ENCODE measurements at regions not wholly inside any gene's neighbourhood (a gene's known extent, or its start where the extent isn't known, plus 50 kb on each side); places are given as distances from the start of the nearest gene placed in this dataset.

DNA sequence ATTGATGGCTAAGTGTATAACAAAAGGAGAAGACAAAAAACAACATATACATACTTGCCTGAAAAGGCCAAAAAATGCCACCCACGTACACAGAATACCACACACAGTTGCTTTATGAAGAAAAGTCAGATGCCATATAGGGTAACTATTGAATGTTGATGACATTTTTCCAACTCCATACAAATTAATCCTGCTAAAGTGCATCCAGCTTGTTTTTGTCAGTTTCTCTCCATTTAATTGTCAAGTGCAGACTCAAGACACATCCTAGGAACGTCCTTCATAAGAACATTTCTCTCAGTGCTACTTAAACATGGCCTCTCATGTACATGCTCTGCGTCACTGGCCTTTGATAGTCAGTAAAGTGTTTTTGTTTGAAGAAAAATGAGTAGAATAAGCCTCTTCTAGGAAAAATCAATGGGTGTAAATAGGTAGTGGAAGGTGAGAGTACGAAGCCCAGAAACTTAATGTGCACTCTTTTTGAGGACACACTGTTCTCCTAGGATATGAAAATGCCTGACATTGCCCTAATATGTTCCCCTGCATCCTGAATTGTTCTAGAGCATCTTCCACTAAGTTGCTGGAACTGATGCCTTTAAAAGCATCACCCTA is 267.4 kb upstream of the ATP11B start:
- DNase-seq: no peak

DNA sequence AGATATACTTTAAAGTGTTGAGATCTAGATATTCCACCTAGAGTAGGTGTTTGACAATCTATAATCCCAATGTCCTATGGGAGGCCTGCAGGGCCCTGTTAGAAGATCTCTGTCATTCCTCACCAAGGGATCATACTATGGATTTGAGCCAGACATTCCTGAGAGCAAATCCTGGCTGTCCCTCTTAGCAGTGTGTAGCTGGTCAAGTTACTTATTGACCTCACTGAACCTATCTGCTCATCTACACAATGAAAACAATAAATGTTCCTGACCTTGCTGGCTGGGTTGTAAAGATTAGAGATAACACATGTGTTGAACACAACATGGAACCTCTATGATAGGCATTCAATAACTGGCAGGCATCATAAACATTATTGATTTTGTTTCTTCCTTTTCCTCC is 265.6 kb upstream of the ATP11B start:
- no peak for DNase-seq

DNA sequence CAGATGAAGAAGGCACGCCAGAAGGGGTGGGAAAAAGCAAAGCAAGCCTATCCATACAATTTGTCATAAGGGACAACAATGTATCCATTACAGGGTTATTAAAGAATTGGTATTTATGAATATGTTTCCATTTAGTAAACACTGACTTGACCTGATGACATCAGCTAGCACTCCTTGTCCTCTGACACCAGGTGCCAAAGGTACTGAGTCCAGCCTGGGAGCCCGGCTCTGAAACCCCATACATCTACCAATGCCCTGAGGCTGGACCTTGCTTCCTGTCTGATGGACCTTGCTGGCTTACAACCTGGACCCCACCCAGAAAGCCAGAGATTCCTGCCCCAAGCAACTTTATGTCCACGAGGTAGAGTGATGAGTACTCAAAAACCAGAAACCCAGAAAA is 263.0 kb upstream of the ATP11B start:
- no peak for DNase-seq

DNA sequence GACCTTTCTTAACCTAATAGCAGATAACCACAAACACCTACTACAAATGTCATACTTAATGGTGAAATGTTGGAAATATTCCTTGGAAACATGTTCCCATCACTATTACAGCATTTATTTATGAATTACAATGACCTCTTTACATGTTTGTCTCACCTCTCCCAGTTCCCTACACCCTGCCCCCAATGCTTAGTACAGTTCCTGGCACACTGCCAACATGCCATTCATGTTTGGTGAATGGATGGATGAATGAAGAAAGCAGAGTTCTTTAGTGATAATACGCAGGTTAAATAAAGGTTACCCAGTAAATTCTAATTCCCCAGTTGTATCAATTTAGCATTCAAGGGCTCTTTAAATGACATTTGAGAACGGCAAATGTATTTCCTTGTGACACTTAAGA is 259.9 kb upstream of the ATP11B start:
- no peak for DNase-seq

DNA sequence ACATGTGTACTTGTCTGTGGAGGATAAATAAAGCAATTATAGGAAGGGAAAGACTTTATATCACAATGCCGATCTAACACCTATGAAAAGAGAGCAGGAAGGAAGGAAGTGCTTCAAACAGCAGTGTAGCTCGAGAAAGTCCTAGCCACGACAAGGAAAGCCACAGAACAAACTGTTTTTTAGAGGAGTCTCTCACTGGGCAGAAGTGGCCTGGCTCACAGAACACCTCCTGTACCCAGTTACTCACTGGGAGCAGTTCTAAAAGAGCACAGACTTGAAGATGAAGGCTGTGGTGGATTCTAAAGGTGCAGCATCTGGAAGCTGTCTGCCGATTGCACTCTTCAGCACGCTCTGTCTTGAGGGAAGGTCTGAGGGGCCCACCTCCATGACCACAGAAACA is 248.8 kb upstream of the ATP11B start:
- DNase-seq: no peak

DNA sequence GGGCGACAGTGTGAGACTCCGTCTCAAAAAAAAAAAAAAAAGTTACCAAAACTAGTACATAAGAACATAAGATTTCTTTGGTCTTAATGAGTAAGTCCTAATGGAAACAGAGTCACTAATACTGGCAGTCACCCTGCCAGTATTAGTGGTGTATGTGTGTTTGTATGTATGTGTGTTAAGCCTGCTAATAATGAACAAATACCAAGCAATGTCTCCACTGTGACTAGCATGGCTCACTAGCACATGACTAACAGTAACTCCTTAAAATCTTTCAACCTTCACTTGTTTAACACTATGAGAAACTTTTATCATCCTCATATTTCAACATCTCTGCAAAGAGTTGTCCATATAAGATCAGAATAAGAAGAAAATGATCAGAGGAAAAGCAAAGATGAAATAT is 231.0 kb upstream of the ATP11B start:
- DNase-seq: no peak

DNA sequence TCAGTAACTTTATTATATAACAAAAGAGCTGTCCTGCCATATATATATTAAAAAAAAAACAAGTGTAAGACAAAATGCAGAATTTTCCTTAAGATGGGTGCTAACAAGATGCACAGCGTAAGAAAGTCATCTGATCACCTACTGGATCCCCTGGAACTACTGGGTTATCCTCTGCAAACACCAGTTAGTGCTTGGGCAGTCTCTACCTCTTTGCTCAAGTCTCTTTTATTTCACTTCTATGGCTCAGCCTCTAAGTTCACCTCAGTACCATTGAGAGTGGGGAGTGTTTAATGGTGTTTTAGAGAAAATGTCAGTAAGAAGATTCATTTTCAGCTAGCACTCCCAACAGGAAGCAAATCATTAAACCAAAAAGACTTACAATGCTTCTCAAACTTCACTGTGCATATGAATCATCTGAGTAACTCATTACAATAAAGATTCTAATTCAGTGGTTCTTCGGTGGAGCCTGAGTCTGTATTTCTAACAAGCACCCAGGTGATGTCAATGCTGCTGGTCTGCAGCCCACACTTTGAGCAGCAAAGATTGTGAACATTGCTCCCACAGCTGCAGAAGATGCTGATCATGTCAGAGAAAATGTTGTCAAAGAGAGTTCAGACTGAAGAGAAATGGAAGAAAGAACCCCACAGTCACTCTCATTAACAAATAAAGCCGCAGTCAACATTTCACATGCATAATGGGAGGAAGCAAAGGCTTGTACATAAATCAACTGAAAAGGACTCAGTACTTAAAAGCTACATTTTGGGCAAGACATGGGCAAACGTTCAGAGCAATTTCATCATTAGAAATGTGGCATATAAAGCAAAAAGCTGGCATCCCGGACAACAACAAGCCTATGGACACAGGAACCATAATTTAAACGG is 227.1 kb upstream of the ATP11B start:
- DNase-seq: no peak

DNA sequence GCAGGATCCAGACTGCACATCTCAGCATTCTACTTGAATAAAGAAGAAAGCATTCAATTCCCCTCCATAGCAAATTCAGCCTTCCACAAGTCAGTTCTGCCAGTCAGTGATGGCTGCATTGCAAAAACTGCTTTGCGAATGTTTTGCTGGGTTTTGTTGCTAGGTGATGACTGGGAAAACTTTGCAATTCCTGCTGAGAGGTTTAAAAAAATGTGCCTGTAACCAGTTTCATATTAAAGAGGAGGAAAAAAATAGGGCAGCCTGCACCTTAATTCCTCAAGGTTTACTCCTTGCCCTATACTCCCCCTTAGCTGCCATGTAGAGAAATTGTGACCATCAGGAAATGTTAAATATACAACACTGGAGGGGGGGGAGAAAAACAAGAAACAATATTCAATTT is 225.6 kb upstream of the ATP11B start:
- no peak for DNase-seq

DNA sequence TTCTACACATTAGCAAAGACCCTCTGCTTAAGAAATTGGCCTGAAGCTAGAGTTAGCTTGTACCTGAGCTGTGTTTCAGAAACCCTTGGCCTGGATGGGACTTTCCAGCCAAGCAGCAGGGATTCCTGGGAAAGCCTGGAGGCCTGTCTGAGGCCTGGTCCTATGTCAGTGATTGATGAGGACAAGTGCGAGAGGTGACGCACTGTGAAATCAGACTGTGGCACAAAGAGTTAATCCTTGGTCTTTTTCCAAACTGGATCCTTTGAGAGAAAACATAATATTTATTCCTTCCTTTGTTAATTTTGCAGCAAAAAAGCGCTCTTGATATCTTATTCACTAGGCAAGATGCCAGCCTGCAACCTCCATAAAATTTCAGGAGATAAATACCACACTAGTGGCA is 225.0 kb upstream of the ATP11B start:
- DNase-seq: no peak

DNA sequence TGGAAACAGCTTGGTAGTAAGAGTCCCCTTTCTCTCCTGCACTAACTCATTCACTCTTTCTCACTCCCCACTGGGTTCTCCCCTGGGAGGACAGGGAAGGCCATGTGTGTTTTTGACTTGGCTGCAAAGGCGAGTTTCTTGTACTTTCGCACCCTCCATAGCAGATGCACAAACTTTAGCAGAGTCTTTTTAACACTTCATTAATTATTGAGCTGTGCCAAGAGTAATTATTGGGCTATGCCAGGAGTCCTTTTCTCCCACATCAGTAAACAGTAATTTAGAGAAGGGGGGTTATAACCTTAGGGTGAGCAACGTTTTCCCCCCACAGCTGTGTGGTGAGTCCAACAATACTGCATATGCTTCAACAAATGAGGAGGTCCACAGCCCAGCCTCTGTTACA is 224.4 kb upstream of the ATP11B start:
- DNase-seq: no peak

DNA sequence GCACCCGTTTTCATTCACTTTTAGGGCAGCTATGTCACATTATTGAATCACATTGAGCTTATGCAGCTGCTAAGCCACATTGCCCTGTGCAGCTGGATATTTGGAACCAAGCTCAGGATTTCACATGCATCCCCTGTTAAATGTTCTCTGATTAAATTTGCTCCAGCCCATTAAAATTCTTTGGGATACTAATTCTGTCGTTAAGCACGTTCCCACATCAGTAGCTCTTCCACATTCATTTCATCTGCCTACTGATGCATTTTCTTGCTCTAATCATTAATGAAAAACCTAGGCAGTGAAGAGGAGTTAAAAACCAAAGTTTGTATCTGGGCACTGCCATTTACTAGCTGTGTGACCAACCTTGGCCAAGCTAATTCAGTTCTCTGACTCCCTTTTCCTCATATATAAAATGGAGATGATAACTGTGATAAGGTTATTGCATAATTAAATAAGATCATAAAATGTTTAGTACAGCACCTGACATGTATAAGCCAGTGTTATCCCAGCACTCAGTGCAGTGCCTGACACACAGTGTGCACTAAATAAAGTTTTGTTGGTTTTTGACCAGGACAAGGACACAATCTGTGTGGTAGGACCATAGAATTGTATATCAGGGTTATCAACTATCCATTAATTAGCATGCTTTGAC is 222.2 kb upstream of the ATP11B start:
- DNase-seq: no peak

DNA sequence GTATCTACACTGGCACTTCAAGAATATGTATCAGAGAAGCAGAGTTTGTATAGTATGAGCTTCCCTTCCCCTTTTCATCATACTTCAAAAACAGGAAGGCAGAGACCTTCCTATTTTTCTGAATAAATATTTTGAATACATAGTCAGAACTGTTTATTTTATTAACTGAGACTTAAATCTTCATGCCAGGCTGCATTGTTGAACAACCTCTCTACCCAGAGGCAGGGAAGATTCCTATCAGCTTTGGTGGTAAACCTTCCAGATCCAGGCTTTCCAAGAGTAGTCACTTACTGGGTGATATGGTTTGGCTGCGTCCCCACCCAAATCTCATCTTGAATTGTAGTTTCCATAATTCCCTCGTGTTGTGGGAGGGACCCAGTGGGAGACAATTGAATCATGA is 217.4 kb upstream of the ATP11B start:
- DNase-seq: no peak

DNA sequence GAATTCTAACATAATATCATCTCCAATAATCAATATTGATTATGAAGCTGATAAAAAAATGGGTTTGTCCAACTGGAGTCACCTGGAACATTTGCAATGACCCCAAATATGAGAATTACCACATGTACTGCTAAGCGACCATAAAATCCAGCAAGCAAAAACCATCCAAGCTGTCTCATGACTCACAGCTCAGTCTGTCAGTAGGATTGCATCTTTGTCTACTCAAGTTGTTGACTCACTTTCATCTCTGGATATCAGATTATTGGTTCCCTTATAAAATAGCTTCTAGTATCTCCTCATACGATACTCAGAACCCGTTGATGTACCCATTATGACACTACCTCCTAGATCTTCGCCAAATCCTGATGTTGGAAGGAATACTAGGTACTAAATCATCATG is 209.8 kb upstream of the ATP11B start:
- no peak for DNase-seq

DNA sequence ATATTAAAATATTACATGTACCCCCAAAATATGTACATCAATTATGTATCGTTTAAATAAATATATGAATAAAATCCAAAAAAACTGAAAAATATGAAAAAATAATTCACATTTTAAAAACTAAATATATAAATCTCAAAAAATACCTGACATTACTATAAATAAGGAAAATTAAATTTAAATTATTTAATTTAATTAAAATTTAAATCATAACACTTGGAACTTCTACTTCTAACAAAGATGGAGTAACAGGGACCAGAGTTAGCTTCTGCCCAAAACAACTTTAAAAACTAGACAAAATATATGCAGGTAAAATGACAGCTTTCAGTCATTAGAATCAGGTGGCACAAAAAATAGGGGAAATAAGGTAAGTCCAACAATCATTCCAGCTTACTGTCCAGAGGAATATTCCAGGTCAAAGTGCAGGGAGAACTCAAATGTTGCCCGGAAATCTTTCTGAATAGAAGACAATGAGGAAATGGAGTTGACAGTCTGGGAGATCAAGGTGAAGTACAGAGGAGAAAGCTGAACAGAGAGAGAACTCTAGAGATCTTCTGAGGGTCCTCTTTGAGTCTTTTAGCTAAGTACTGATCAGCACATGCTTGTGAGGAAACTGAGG is 207.7 kb upstream of the ATP11B start:
- DNase-seq: no peak

DNA sequence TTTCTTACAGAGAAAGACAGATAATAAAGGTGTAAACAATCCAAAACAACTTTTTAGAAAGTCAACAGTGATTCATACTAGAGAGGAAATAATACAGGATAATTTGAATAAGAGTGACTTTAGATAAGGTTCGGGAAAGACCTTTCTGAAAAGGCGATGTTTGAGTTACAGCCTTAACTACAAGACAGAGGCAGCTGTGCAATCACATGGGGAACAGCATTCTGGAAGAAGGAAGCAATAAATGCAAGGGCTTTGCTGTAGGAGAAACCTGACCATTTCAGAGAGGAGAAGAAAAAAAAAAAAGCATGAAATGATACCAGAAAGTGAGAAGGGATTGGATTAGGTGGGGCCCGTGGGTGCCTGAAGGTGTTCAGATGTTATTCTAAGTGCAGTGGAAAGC is 200.6 kb upstream of the ATP11B start:
- DNase-seq: no peak

DNA sequence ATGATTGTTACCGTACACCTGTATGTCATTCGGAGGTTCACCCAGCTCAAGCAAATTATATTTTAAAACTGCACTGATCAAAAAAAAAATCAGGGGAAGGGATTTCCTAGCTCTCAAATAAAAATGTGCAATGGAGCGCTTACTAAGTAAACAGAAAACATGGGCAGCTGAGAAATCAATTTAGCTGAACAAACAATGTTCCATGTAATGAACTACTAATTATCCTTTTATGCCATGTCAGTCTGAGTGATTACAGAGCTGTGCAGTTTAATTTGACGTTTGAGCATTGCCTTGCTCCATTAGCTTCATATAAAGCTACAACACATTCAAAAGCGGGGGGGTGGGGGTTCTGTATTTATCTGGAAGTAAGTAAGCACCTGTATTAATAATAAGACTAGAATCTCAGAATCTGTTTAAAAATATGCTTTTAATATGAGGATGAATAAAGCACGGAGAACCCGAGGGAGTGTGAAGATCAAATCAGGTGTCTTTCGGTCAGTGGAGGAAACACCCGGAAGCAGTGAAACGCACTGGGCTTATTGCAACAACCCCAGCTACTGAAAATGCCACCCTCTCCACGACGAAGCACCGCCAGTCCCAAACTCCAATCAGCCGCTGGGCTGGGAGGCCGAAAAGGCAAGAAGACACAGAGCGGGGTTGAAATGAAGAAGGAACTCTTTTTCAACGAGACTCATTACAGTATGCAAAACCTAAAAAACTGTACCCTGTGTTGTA is 196.5 kb upstream of the ATP11B start:
- no peak for DNase-seq

DNA sequence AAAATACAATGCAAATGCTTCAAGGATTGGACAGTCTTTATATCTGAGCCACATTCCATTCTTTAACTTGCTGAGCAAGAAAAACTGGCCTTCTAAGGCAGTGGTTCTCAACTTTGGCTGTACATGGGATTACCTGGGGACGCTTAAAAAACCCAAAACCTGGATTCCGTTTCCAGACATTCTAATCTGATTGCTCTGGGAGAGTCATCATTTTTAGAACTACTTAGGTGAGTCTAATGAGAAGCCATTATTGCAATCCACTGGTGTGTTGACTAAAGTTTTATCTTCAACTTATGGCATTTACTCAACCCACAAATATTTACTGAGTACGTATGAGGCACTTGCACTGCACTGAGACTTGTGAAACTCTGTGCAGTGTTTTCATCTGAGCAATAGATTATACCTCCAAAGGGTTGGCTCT is 195.7 kb upstream of the ATP11B start:
- no peak for DNase-seq

DNA sequence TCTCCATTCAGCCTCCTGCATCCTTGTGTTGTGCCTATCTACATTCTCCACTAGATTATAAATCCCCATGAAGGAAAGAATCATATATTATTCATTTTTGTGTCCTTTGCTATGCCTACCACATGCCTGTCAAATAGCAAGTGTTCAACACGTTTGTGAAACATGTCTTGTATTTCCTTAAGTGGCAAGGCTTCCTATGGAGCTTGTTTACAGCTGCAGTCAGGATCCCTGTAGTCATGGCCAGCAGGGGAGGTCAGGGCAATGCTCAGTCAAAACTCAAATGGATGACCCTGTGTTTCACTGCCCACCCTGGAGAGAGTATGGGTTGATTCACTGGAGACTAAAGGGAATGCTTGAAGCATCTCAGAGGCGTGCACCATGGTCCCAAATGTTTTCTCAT is 191.7 kb upstream of the ATP11B start:
- no peak for DNase-seq

DNA sequence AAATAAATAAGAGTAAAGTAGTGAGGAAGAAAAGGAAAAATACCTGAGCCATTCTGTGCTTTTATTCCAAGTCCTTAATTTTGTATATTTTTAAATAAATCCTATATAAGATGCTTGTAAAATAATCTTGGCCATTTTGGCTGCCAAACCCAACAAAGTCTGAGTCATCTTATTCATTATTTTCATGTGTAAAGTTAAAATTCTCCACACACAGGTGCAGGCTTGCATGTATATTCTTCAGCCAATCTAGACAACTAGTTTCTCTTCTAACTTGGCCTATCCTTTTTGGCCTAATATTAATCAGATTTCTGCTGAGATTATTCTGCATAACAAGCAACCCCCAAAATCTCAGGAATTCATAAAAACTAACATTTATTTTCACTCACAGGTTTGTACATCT is 189.8 kb upstream of the ATP11B start:
- no peak for DNase-seq

DNA sequence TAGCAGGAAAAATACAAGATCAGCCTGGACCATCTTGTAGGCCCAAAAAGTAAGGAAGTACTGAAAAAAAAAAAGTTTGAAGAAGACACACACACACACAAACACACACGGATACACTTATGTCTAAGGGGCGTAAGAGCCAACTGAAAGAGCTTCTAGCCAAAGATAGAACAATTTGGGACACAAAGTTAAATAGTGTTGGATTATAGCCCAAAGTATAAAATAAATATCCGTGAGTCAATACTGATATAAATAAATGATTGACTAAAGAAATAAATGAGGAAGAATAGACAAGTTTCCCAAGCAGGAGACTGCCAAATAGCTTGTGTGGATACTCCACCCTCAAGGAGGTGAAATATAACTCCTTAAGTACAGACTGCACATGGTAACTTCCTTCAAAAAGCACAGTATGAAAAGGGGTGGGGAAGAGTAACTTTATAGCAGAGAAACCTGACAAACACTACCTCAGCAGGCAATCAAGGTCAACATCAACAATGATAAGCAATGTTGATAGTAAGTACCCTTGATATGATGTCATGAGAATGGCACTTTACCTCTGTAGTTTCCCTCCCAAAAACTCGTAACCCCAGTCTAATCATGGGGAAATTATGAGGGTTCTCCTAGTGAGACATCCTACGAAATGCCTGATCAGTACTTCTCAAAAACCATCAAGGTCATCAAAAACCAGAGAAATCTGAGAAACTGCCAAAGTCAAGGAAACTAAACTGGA is 187.3 kb upstream of the ATP11B start:
- DNase-seq: no peak

DNA sequence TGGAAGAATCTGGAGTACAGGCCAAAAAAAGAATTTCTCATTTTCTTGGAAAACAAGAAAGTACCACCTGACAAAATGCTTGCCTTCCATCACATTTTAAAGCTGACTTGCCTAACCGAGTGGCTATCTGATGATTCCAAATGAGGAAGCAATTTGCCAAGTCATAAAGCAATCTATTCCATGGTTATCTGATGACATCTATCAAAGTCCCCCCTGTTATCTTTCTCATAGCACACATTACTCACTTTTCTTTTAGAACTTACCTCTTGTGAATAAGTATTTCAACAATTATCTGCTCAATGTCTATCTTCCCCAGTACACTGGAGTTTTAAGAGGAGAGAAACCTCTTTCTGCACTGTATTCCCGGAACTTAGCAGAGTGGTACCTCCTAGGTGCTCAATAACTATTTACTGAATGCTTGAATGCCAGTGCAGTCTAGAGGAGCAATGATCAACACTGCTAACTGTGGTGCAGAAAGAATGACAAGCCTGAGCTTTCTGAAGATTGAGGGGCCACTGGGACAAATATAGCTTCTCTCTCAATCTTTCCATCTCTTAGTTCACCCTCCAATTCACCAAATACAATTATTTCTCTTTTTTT is 186.3 kb upstream of the ATP11B start:
- DNase-seq: no peak

DNA sequence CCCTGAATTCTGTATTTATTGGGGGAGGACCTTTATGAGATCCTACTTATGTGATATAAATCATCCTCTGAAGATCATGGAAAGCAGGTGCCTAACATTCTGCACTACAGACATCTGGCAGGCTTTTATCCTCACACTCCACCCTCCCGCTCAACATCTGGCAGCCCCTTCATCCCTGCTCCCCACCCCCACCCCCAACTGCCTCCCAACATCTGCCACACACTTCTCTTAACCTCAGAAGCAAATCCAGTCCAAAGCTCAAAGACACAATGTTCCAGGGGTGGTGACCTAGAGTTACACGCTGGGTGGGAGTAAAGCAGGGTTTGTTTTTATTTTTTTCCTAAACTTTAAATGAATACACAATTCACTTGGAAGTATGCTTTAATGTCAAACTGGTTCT is 184.5 kb upstream of the ATP11B start:
- DNase-seq: no peak
